Gastrocnemius medialis (tissue), 4 donors: ENCODE measurements at regions not wholly inside any gene's neighbourhood (a gene's known extent, or its start where the extent isn't known, plus 50 kb on each side); places are given as distances from the start of the nearest gene placed in this dataset.

Source experiments
- POLR2A ChIP-seq, 2 donors: fragments of 450-650 bp; IDR thresholded peaks; one replicate each; pipeline ENCODE4 v1.6.1; 2017; ENCODE audit warnings: antibody characterized with exemption in 2 of 2, mild to moderate bottlenecking in 2 of 2, moderate library complexity in 2 of 2
- TF ChIP-seq, protein P1 (sequence below), 5 experiments: fragments of 450-650 bp in 3 of 5; fragments of 200-600 bp in 2 of 5; sonication (generic) in 2 of 5; IDR thresholded peaks in 4 of 5; conservative IDR thresholded peaks in 1 of 5; 1 replicate in 4 of 5; 2 replicates in 1 of 5; pipeline ENCODE4 v1.5.1; 2016 to 2019; ENCODE audit warnings: antibody characterized with exemption in 5 of 5, mild to moderate bottlenecking in 3 of 5, moderate library complexity in 3 of 5

DNA sequence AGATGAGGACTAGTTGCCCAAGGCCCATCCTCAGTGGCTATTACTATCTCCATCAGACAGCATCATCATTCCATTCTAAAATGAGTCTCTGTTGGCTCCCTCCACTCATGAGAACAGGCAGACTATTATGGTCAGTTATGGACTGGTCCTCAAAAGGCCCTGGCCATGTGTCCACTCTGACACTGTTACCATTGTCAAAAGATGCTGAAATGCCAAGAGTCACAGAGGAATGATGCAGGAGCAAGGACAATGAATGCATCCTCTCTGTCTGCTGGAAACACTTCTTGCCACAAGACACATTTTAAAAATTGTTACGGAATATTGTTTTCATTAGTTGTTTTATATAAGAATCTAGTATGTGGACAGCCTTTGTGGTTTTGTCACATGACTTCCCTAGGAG, 53.3 kb upstream of the STT3B start:
- TF ChIP-seq POLR2A (IDR thresholded peaks at IDR 0.05), result no peak
- TF ChIP-seq, protein P1, sequence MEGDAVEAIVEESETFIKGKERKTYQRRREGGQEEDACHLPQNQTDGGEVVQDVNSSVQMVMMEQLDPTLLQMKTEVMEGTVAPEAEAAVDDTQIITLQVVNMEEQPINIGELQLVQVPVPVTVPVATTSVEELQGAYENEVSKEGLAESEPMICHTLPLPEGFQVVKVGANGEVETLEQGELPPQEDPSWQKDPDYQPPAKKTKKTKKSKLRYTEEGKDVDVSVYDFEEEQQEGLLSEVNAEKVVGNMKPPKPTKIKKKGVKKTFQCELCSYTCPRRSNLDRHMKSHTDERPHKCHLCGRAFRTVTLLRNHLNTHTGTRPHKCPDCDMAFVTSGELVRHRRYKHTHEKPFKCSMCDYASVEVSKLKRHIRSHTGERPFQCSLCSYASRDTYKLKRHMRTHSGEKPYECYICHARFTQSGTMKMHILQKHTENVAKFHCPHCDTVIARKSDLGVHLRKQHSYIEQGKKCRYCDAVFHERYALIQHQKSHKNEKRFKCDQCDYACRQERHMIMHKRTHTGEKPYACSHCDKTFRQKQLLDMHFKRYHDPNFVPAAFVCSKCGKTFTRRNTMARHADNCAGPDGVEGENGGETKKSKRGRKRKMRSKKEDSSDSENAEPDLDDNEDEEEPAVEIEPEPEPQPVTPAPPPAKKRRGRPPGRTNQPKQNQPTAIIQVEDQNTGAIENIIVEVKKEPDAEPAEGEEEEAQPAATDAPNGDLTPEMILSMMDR (IDR thresholded peaks at IDR 0.05 in 4 of 5, conservative IDR thresholded peaks at IDR 0.05 in 1 of 5), result no peak
